HuH-7.5 (cell line): ENCODE measurements at regions not wholly inside any gene's neighbourhood (a gene's known extent, or its start where the extent isn't known, plus 50 kb on each side); places are given as distances from the start of the nearest gene placed in this dataset.
"Not testable (repeated sequence)": the region's sequence is repeated elsewhere in the genome, so short reads cannot be mapped to it uniquely, and the experiment has no call there.

ENCODE experiments used
- DNase-seq: peaks from one replicate; pipeline ENCODE4 v3.0.0; 2011; ENCODE audit warnings: low spot score

- not testable (repeated sequence) for DNase-seq
These were observed 112.2 kb upstream of the CCZ1B start for GRCh38 chr7:6938284-6938683.

GRCh38 chr7:6939126-6939525 lies 113.1 kb upstream of the CCZ1B start:
- not testable (repeated sequence) for DNase-seq

DNA sequence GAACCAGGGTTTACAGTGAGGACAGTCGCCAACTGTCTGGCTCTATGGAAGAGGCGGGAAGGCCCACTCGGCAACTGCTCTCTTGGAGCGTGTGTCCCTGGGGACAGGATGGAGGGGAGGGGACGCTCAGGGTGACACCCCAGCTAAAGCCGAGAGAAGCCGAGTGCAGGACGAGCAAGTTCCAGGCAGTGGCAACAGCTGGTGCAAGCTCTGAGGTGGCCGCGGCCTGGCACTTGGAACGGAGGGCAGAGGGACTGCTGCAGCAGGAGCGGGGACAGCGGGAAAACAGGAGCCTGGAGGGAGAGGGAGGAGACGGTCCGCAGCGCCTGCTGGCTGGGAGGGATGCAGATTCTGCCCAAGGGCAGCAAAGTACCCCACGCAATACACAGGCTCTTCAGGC lies 113.8 kb upstream of the CCZ1B start:
- not testable (repeated sequence) for DNase-seq

DNA sequence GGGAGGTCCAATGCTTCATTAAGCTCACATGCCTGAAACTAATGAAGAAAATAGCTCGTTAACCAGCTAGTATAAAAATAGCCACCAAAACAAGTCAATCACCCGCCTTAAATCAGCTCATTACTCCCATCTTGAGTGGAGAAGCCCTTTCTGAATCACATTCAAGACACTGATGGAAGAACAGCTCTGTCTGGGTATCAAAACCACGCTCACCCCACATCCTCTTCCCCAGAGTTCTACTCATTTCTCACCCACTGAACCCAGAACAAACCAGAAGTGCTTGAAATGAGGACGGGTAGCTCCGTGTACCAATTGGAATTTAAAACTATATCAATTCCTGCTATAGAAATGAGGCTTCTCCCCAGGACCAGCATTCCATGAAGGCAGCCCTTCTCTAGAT lies 120.8 kb upstream of the CCZ1B start:
- not testable (repeated sequence) for DNase-seq

DNA sequence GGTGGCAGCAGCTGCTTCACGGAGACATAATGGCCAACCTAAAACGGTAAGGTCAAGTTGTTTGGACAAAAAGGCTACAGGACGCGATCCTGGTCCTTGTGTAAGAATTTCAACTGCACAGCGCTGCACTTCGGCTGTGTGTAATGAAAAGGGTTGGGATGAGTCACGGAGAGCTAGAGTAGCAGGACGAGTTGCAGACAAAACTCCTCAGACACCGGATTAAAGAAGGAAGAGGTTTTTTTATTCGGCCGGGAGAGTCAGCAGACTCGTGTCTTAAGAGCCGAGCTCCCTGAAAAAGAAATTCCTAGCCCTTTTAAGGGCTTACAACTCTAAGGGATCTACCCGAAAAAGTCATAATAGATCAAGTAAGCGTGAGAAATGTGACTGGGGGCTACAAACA lies 124.2 kb upstream of the CCZ1B start:
- not testable (repeated sequence) for DNase-seq

- not testable (repeated sequence) for DNase-seq
These were observed 125.5 kb upstream of the CCZ1B start for GRCh38 chr7:6951553-6951952.

DNA sequence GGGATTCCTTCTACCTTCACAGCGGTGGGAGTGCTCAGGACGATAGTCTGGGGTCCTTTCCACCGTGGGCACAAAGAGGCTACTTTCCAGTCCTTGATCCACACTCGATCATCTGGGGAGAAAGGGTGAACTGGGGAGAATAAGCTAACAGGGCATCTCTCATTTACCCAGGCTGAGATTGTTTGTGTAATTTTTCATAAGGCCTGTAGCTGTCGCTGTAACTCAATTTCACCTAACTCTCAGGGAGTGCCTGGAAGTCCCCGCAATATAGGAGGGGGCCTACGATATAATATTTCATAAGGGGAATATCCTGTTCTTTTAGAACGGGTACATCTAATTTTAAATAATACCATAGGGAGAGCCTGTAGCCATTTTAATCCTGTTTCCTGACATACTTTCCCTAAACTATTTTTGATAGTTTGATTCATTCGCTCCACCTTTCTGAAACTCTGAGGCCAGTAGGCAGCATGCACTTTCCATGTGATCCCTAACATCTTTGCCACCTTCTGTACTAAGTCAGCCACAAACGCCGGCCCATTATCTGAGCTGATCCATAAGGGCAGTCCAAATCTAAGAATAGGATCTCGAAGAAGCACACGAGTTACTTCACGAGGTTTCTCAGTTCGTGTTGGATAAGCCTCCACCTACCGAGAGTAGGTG lies 127.2 kb upstream of the CCZ1B start:
- DNase-seq, result not testable (repeated sequence)

DNA sequence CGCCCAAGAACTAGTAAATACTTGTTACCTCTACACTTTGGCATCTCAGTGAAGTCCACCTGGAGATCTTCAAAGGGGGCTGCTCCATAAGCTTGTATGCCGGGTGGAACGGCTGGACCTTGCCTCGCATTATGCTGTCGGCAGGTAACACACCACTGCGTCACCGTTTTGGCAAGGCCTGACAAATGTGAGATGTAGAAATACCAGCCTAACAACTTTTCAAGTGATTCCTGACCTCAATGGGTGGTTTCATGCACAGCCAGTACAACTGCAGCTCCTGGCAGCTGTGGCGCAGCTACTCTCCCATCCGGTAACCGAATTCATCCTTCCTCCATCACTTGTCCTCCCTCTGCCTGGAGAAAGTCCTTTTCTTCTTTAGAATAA lies 127.7 kb upstream of the CCZ1B start:
- not testable (repeated sequence) for DNase-seq

- DNase-seq, result not testable (repeated sequence)
These were observed 129.3 kb upstream of the CCZ1B start for GRCh38 chr7:6955385-6955784.

DNA sequence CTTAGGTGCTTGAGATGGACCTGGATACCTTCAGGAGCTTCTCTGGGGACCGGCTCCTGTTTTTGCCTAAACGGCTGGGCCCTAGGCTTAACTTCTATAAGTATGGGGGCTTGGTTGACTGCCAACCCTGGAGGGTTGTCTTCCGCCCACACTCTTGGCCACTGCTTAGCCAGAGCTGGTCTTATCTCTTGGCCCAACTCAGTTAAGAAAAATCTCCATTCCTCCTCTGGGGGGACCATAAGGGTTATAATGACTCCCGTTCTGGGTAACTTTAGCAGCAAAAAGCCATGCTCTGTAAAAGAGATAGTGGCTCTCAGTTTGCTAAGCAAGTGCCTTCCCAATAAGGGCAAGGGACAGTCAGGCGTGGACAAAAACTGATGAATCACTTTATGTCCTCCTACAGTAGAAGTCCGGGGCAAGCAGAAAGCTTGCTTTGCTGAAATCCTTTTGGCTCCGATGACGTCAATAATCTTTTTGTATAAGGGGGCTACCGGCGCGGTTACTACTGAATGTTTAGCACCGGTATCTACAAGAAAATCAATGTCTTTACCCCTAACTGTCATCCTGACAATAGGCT lies 130.0 kb upstream of the CCZ1B start:
- DNase-seq, result not testable (repeated sequence)

- not testable (repeated sequence) for DNase-seq
These were observed 132.3 kb upstream of the CCZ1B start for GRCh38 chr7:6958371-6958770.

DNA sequence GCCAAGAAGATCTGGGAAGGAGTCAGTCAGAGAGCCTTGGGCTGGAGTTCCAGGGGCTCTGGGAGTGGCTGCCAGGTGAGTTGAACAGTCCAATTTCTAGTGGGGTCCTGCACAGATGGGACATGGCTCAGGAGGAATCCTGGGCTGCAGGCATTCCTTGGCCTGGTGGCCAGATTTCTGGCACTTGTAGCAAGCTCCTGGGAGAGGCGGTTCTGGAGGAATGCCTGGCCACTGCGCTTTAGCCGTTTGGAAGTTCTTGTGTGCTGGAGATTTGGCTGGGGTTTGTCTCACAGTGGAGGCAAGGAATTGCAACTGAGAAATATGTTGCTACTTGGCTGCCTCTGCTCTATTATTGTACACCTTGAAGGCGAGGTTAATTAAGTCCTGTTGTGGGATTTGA lies 133.9 kb upstream of the CCZ1B start:
- DNase-seq, result not testable (repeated sequence)

DNA sequence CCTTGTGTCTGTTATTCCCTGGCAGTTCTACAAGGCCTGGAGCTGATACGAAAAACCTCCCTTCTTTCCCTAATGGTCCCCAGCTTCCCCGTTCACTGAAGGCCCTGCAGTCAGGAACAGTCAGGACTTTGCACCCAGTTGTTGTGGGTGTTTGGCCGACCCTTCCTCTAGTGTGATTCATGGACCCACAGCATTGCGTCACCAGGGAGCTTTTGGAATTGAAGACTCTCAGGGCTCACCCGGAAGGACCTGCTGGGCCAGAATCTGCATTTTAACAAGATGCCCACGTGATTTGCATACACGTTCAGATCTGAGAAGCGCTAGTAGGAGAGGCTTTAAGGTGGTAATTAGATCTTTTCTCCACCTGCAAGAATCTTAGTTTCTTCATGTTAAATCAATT lies 136.8 kb upstream of the CCZ1B start:
- not testable (repeated sequence) for DNase-seq

GRCh38 chr7:6965051-6965450 lies 139.0 kb upstream of the CCZ1B start:
- not testable (repeated sequence) for DNase-seq

GRCh38 chr7:6970180-6970579 lies 144.1 kb upstream of the CCZ1B start:
- not testable (repeated sequence) for DNase-seq

- not testable (repeated sequence) for DNase-seq
These were observed 148.8 kb upstream of the CCZ1B start for GRCh38 chr7:6974876-6975275.

- DNase-seq, result not testable (repeated sequence)
These were observed 149.3 kb upstream of the CCZ1B start for GRCh38 chr7:6975346-6975745.

DNA sequence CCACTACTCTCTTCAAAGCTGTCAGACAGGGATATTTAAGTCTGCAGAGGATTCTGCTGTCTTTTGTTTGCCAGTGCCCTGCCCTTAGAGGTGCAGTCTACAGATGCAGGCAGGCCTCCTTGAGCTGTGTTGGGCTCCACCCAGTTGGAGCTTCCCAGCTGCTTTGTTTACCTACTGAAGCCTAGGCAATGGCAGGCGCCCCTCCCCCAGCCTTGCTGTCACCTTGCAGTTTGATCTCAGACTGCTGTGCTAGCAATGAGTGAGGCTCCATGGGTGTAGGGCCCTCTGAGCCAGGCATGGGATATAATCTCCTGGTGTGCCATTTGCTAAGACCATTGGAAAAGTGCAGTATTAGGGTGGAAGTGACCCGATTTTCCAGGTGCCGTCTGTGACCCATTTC lies 151.3 kb upstream of the CCZ1B start:
- DNase-seq, result not testable (repeated sequence)

GRCh38 chr7:6978326-6978725 lies 152.3 kb upstream of the CCZ1B start:
- DNase-seq, result not testable (repeated sequence)

DNA sequence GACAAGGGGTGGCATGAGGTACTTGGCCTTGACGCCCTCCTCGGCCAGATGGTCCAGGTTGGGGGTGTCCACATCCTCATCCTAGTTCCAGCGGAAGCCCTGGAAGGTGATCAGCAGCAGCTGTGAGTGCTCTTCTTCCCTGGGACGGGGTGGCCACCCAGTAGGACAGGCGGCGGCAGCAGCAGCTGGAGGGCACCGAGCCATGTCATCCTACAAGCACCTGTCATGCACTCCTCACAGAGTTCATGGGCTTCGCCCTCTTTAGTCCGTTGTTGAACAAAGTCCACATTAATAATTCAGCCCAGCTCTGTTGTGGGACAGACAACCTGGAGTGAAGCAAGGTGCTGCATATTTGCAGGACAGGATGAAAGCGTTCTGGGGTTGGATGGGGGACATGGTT lies 153.4 kb upstream of the CCZ1B start:
- not testable (repeated sequence) for DNase-seq

DNA sequence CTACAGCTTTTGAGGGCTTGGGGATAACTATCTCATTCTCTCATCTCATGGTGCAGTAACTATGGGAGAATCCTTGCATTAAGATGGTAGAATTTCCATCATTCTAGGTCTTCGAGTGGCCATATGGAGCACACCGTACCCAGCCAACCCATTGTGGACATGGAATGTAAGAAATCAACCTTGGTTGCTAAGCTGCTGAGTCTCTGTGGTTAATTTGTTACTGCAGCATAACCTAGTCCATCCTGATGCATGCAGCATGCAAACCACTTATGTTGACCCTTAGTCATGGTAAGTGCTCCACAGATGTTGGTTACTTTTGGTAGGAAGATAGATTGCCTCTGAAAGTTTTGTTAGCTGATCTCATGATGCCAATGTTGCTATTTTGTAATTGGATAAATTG lies 156.3 kb upstream of the CCZ1B start:
- not testable (repeated sequence) for DNase-seq

- not testable (repeated sequence) for DNase-seq
These were observed 160.8 kb upstream of the CCZ1B start for GRCh38 chr7:6986892-6987291.

GRCh38 chr7:6988608-6989007 lies 162.5 kb upstream of the CCZ1B start:
- not testable (repeated sequence) for DNase-seq

DNA sequence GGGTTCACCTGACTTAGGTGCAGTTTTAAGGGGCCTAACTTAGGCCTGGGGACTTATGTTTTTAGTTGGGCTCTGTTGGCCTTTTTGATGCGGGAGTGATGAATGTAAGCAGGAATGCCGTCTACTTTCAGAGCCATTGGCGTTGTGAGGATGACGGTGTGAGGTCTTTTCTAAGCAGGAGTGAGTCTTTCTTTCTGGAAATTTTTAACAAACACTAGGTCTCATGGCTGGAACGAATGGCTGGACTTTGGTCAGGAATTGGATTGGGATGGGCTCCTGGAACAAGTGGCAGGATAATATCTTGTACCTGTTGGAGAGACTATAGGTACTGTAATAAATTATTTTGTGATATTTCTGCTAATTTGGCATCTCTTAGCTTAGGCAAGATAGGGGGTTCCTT lies 163.9 kb upstream of the CCZ1B start:
- DNase-seq, result not testable (repeated sequence)
